ENCODE measurements at regions not wholly inside any gene's neighbourhood (a gene's known extent, or its start where the extent isn't known, plus 50 kb on each side); places are given as distances from the start of the nearest gene placed in this dataset.

GRCh38 chr6:168214586-168215104 is 104.9 kb downstream of the DACT2 start:
- H3K4me3 Mint-ChIP-seq = no peak overlapping the region
- Histone ChIP-seq H3K27ac (ENCODE audit: low read length) (no peak overlapping the region), H3K9me3 (no peaks in the 10 kb centered on the region), H3K27me3 (replicated peaks in 1 of 2; ENCODE audit: control insufficient read depth in 2 of 2, extremely low read depth in 1 of 2, insufficient read depth in 2 of 2, low read length in 1 of 2) (peaks cover 0 to 23% of the 10 kb centered on the region in 2 experiments), H3K4me3 (ENCODE audit: control insufficient read depth in 1 of 2, extremely low read depth in 1 of 2, low read length in 1 of 2) (no peak overlapping the region), H3K36me3 (ENCODE audit: control insufficient read depth in 2 of 2, extremely low read depth in 1 of 2, insufficient read depth in 1 of 2, low read length in 1 of 2) (no peaks in the 10 kb centered on the region), H3K4me1 (ENCODE audit: control insufficient read depth in 1 of 2, extremely low read depth in 1 of 2, insufficient read depth in 2 of 2, low read length in 2 of 2) (no peaks in the 10 kb centered on the region)
- no peaks in the 10 kb centered on the region for H3K4me1 Mint-ChIP-seq
- ChIA-PET POLR2A (no interaction called here), CTCF (no interaction called here)
- H3K27ac Mint-ChIP-seq = no peak overlapping the region
- DNase-seq (no peak), ATAC-seq (replicated peaks in 1 of 4) (no peak)
- no peaks in the 10 kb centered on the region for H3K9me3 Mint-ChIP-seq
- peaks cover 2 to 5% of the 10 kb centered on the region in 2 donors for H3K27me3 Mint-ChIP-seq
- WGBS (ENCODE audit: insufficient coverage) = 81% methylated on average over 17 of the region's 17 CpGs
- H3K36me3 Mint-ChIP-seq = no peaks in the 10 kb centered on the region

- CTCF ChIA-PET = no interaction called here
Observed at GRCh38 chr6:168213121-168213524, 106.5 kb downstream of the DACT2 start.

GRCh38 chr6:168212362-168212761 is 107.2 kb downstream of the DACT2 start:
- POLR2A ChIA-PET = no interaction called here
- ATAC-seq (replicated peaks in 1 of 4) (no peak), DNase-seq (no peak)
- Histone ChIP-seq H3K4me3 (ENCODE audit: control insufficient read depth in 1 of 2, extremely low read depth in 1 of 2, low read length in 1 of 2) (no peak overlapping the region), H3K4me1 (ENCODE audit: control insufficient read depth in 1 of 2, extremely low read depth in 1 of 2, insufficient read depth in 2 of 2, low read length in 2 of 2) (no peaks in the 10 kb centered on the region), H3K27ac (ENCODE audit: low read length) (no peak overlapping the region), H3K27me3 (replicated peaks in 1 of 2; ENCODE audit: control insufficient read depth in 2 of 2, extremely low read depth in 1 of 2, insufficient read depth in 2 of 2, low read length in 1 of 2) (peaks cover 0 to 28% of the 10 kb centered on the region in 2 experiments), H3K36me3 (ENCODE audit: control insufficient read depth in 2 of 2, extremely low read depth in 1 of 2, insufficient read depth in 1 of 2, low read length in 1 of 2) (no peaks in the 10 kb centered on the region), H3K9me3 (no peaks in the 10 kb centered on the region)
- Mint-ChIP-seq H3K27me3 (no peaks in the 10 kb centered on the region), H3K36me3 (no peaks in the 10 kb centered on the region), H3K4me1 (no peaks in the 10 kb centered on the region), H3K9me3 (no peaks in the 10 kb centered on the region), H3K27ac (no peak overlapping the region), H3K4me3 (no peak overlapping the region)
- CTCF ChIA-PET = no interaction called here
- WGBS (ENCODE audit: insufficient coverage) = 95% methylated on average over 10 of the region's 22 CpGs

More at GRCh38 chr6:168213121-168213524, 106.5 kb downstream of the DACT2 start:
- Mint-ChIP-seq H3K9me3 (no peaks in the 10 kb centered on the region), H3K4me1 (no peaks in the 10 kb centered on the region), H3K4me3 (no peak overlapping the region), H3K27ac (no peak overlapping the region), H3K36me3 (no peaks in the 10 kb centered on the region), H3K27me3 (peaks cover 2 to 4% of the 10 kb centered on the region in 2 donors)
- no peak overlapping the region for H3K27ac ChIP-seq (ENCODE audit: low read length)
- H3K27me3 ChIP-seq (replicated peaks in 1 of 2; ENCODE audit: control insufficient read depth in 2 of 2, extremely low read depth in 1 of 2, insufficient read depth in 2 of 2, low read length in 1 of 2) = peaks cover 0 to 23% of the 10 kb centered on the region in 2 experiments
- no peak for DNase-seq
- no peaks in the 10 kb centered on the region for H3K4me1 ChIP-seq (ENCODE audit: control insufficient read depth in 1 of 2, extremely low read depth in 1 of 2, insufficient read depth in 2 of 2, low read length in 2 of 2)
- no peak overlapping the region for H3K4me3 ChIP-seq (ENCODE audit: control insufficient read depth in 1 of 2, extremely low read depth in 1 of 2, low read length in 1 of 2)
- POLR2A ChIA-PET = interaction anchor here in 1 of 2 donors (0.8 kb wide), 1 partner anchor 10 kb away, joined by 3 read pairs; no protein-coding TSS in a partner anchor
- ATAC-seq (replicated peaks in 1 of 4) = no peak
- no peaks in the 10 kb centered on the region for H3K36me3 ChIP-seq (ENCODE audit: control insufficient read depth in 2 of 2, extremely low read depth in 1 of 2, insufficient read depth in 1 of 2, low read length in 1 of 2)
- WGBS (ENCODE audit: insufficient coverage) = 90% methylated on average over 14 of the region's 16 CpGs
- no peaks in the 10 kb centered on the region for H3K9me3 ChIP-seq

- Histone ChIP-seq H3K4me1 (ENCODE audit: control insufficient read depth in 1 of 2, extremely low read depth in 1 of 2, insufficient read depth in 2 of 2, low read length in 2 of 2) (no peaks in the 10 kb centered on the region), H3K36me3 (ENCODE audit: control insufficient read depth in 2 of 2, extremely low read depth in 1 of 2, insufficient read depth in 1 of 2, low read length in 1 of 2) (no peaks in the 10 kb centered on the region), H3K27me3 (replicated peaks in 1 of 2; ENCODE audit: control insufficient read depth in 2 of 2, extremely low read depth in 1 of 2, insufficient read depth in 2 of 2, low read length in 1 of 2) (peaks cover 0 to 26% of the 10 kb centered on the region in 2 experiments), H3K27ac (ENCODE audit: low read length) (no peak overlapping the region), H3K4me3 (ENCODE audit: control insufficient read depth in 1 of 2, extremely low read depth in 1 of 2, low read length in 1 of 2) (no peak overlapping the region), H3K9me3 (no peaks in the 10 kb centered on the region)
- ChIA-PET CTCF (no interaction called here), POLR2A (no interaction called here)
- 84% methylated on average over 6 of the region's 7 CpGs for WGBS (ENCODE audit: insufficient coverage)
- no peaks in the 10 kb centered on the region for H3K36me3 Mint-ChIP-seq
- no peaks in the 10 kb centered on the region for H3K4me1 Mint-ChIP-seq
- DNase-seq = no peak
- H3K27me3 Mint-ChIP-seq = no peaks in the 10 kb centered on the region
- no peak overlapping the region for H3K4me3 Mint-ChIP-seq
- H3K27ac Mint-ChIP-seq = no peak overlapping the region
- H3K9me3 Mint-ChIP-seq = no peaks in the 10 kb centered on the region
- ATAC-seq (replicated peaks in 1 of 4) = no peak
Observed at GRCh38 chr6:168211681-168212080, 107.9 kb downstream of the DACT2 start.

- Mint-ChIP-seq H3K4me3 (no peak overlapping the region), H3K27me3 (no peaks in the 10 kb centered on the region), H3K4me1 (no peaks in the 10 kb centered on the region), H3K36me3 (no peaks in the 10 kb centered on the region), H3K27ac (no peak overlapping the region), H3K9me3 (no peaks in the 10 kb centered on the region)
- POLR2A ChIA-PET = no interaction called here
- Histone ChIP-seq H3K4me3 (ENCODE audit: control insufficient read depth in 1 of 2, extremely low read depth in 1 of 2, low read length in 1 of 2) (no peak overlapping the region), H3K9me3 (no peaks in the 10 kb centered on the region), H3K27me3 (replicated peaks in 1 of 2; ENCODE audit: control insufficient read depth in 2 of 2, extremely low read depth in 1 of 2, insufficient read depth in 2 of 2, low read length in 1 of 2) (peaks cover 0 to 26% of the 10 kb centered on the region in 2 experiments), H3K36me3 (ENCODE audit: control insufficient read depth in 2 of 2, extremely low read depth in 1 of 2, insufficient read depth in 1 of 2, low read length in 1 of 2) (no peaks in the 10 kb centered on the region), H3K27ac (ENCODE audit: low read length) (no peak overlapping the region), H3K4me1 (ENCODE audit: control insufficient read depth in 1 of 2, extremely low read depth in 1 of 2, insufficient read depth in 2 of 2, low read length in 2 of 2) (no peaks in the 10 kb centered on the region)
- 74% methylated on average over 13 of the region's 16 CpGs for WGBS (ENCODE audit: insufficient coverage)
- DNase-seq = no peak
- no peak for ATAC-seq (replicated peaks in 1 of 4)
- CTCF ChIA-PET = no interaction called here
Observed at GRCh38 chr6:168210239-168211105, 109.1 kb downstream of the DACT2 start.

- H3K36me3 Mint-ChIP-seq = no peaks in the 10 kb centered on the region
- Histone ChIP-seq H3K4me3 (ENCODE audit: control insufficient read depth in 1 of 2, extremely low read depth in 1 of 2, low read length in 1 of 2) (no peak overlapping the region), H3K9me3 (no peaks in the 10 kb centered on the region), H3K27me3 (replicated peaks in 1 of 2; ENCODE audit: control insufficient read depth in 2 of 2, extremely low read depth in 1 of 2, insufficient read depth in 2 of 2, low read length in 1 of 2) (peaks cover 0 to 26% of the 10 kb centered on the region in 2 experiments), H3K4me1 (ENCODE audit: control insufficient read depth in 1 of 2, extremely low read depth in 1 of 2, insufficient read depth in 2 of 2, low read length in 2 of 2) (no peaks in the 10 kb centered on the region), H3K36me3 (ENCODE audit: control insufficient read depth in 2 of 2, extremely low read depth in 1 of 2, insufficient read depth in 1 of 2, low read length in 1 of 2) (no peaks in the 10 kb centered on the region), H3K27ac (ENCODE audit: low read length) (no peak overlapping the region)
- 81% methylated on average over 9 of the region's 10 CpGs for WGBS (ENCODE audit: insufficient coverage)
- POLR2A ChIA-PET = no interaction called here
- no peak overlapping the region for H3K4me3 Mint-ChIP-seq
- H3K27ac Mint-ChIP-seq = no peak overlapping the region
- ATAC-seq (replicated peaks in 1 of 4) = no peak
- DNase-seq = no peak
- CTCF ChIA-PET = no interaction called here
- no peaks in the 10 kb centered on the region for H3K4me1 Mint-ChIP-seq
- no peaks in the 10 kb centered on the region for H3K27me3 Mint-ChIP-seq
- H3K9me3 Mint-ChIP-seq = no peaks in the 10 kb centered on the region
Observed at GRCh38 chr6:168209420-168209819, 110.2 kb downstream of the DACT2 start.

Data from T-cell (primary cell).